Right forelimb (tissue), 1 donor: ENCODE measurements at regions not wholly inside any gene's neighbourhood (a gene's known extent, or its start where the extent isn't known, plus 50 kb on each side); places are given as distances from the start of the nearest gene placed in this dataset.

Experiments
- DNase-seq: peaks from one replicate; pipeline ENCODE4 v3.0.0-alpha.2; 2018

GRCh38 chr4:13024147-13025105, 459.7 kb downstream of the RAB28 start:
- DNase-seq, result no peak

GRCh38 chr4:13007802-13008470, 476.2 kb downstream of the RAB28 start:
- no peak for DNase-seq

GRCh38 chr4:12993923-12994322, 490.2 kb downstream of the RAB28 start:
- DNase-seq, result no peak

GRCh38 chr4:12987284-12987683, 496.9 kb downstream of the RAB28 start:
- DNase-seq, result no peak

- DNase-seq, result no peak
These were observed 504.3 kb downstream of the RAB28 start for GRCh38 chr4:12979797-12980196.

- DNase-seq, result no peak
These were observed 505.8 kb downstream of the RAB28 start for GRCh38 chr4:12978310-12978709.

- DNase-seq, result no peak
These were observed 508.6 kb downstream of the RAB28 start for GRCh38 chr4:12975511-12975910.

- no peak for DNase-seq
These were observed 510.6 kb downstream of the RAB28 start for GRCh38 chr4:12973522-12973921.

- DNase-seq, result no peak
These were observed 515.8 kb downstream of the RAB28 start for GRCh38 chr4:12968345-12968744.

- DNase-seq, result no peak
These were observed 517.4 kb downstream of the RAB28 start for GRCh38 chr4:12966726-12967125.

- DNase-seq, result no peak
These were observed 518.8 kb downstream of the RAB28 start for GRCh38 chr4:12965334-12965733.

- DNase-seq, result no peak
These were observed 520.2 kb downstream of the RAB28 start for GRCh38 chr4:12963912-12964311.

- DNase-seq, result no peak
These were observed 520.8 kb downstream of the RAB28 start for GRCh38 chr4:12963291-12963690.

- DNase-seq, result no peak
These were observed 522.4 kb downstream of the RAB28 start for GRCh38 chr4:12961713-12962112.

GRCh38 chr4:12958436-12958835, 525.7 kb downstream of the RAB28 start:
- DNase-seq, result no peak

GRCh38 chr4:12957108-12957507, 527.0 kb downstream of the RAB28 start:
- DNase-seq, result no peak

GRCh38 chr4:12956026-12956425, 528.1 kb downstream of the RAB28 start:
- no peak for DNase-seq

- no peak for DNase-seq
These were observed 534.2 kb downstream of the RAB28 start for GRCh38 chr4:12949719-12950490.

- DNase-seq, result no peak
These were observed 541.1 kb downstream of the RAB28 start for GRCh38 chr4:12943069-12943468.

- DNase-seq, result no peak
These were observed 550.3 kb downstream of the RAB28 start for GRCh38 chr4:12933760-12934221.

GRCh38 chr4:12932203-12932788, 551.8 kb downstream of the RAB28 start:
- DNase-seq, result no peak

- DNase-seq, result no peak
These were observed 554.4 kb downstream of the RAB28 start for GRCh38 chr4:12929784-12930183.

GRCh38 chr4:12928751-12929150, 555.4 kb downstream of the RAB28 start:
- DNase-seq, result no peak
